ENCODE measurements at regions not wholly inside any gene's neighbourhood (a gene's known extent, or its start where the extent isn't known, plus 50 kb on each side); places are given as distances from the start of the nearest gene placed in this dataset.

DNA sequence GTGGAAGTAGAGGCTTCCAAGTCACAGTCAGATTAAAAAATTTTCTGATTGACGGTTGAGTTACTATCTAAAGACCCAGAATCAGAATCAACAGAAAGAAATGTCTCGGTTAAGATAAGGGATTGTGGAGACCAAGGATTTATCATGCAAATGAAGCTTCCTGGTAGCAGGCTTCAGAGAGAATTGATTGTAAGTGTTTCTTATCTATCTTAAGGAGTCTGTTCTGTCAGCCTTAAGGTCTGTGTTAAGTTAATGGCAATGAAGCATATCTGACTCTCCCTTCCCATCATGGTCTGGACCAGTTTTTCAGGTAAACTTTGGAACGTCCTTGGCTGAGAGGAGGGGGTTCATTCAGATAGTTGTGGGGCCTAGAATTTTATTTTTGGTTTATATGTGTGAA, 780.2 kb downstream of the FAM133A start:
- no peak for DNase-seq (ENCODE audit: low read depth)
- no peak overlapping the region for H3K4me3 ChIP-seq (ENCODE audit: low read length)
- no peak for TF ChIP-seq CTCF (conservative IDR thresholded peaks at IDR 0.05; ENCODE audit: low read depth, low read length)

DNA sequence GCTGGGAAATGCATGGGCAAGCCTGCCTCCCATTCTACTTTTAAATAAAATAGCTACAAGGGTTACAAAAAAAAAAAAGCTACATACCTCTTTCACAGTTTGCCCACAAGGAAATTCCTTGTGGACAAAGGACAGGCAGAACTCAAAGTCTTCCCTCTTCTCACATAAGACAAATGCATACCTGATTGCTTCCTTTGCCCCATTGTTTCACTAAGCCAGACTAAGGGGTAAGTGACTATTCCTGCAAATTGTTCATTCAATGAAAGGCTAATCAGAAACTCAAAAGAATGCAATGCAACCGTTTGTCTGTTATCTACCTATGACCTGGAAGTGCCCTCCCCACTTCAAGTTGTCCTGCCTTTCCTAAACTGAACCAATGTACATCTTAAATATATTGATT, 780.6 kb downstream of the FAM133A start:
- DNase-seq (ENCODE audit: low read depth) = no peak
- no peak overlapping the region for H3K4me3 ChIP-seq (ENCODE audit: low read length)
- TF ChIP-seq CTCF (conservative IDR thresholded peaks at IDR 0.05; ENCODE audit: low read depth, low read length) = no peak

GRCh38 chrX:94455782-94456181, 781.8 kb downstream of the FAM133A start:
- no peak for TF ChIP-seq CTCF (conservative IDR thresholded peaks at IDR 0.05; ENCODE audit: low read depth, low read length)
- no peak overlapping the region for H3K4me3 ChIP-seq (ENCODE audit: low read length)
- no peak for DNase-seq (ENCODE audit: low read depth)

DNA sequence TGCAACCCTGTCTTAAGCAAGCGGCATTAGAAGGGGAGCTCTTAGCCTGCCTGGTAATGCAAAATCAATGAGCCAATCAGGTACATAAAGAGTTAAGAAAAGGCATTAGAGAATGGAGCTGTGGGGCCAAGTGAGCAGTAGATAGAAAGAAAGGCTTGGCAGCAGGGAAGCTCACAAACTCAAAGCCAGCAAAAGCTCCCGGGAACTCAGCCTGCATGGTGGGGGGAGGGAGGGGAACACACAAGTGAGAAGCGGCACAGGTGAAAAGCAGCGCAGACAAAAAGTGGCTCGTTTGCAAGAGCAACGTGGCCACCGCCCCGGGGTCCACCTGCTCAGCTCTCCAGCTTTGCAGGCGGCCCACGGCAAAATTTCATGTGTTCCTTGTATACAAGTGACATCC, 818.5 kb downstream of the FAM133A start:
- TF ChIP-seq CTCF (conservative IDR thresholded peaks at IDR 0.05; ENCODE audit: low read depth, low read length) = no peak

DNA sequence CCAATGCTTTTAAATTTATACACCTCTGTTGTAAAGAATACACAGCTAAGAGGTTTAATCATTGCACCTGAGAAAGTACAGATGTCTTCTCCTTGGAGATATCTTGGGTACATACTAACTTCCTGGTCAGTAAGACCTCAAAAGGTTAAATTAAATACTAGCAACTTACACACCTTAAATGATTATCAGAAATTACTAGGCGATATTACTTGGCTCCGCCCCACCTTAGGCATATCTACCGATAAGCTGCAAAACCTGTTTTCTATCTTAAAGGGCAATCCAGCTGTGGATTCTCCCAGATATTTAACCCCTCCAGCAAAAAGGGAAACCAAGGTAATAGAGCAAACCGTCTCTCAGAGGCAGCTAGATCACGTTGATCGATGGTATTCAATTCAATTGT, 819.4 kb downstream of the FAM133A start:
- no peak for DNase-seq (ENCODE audit: low read depth)
- no peak overlapping the region for H3K4me3 ChIP-seq (ENCODE audit: low read length)
- no peak for TF ChIP-seq CTCF (conservative IDR thresholded peaks at IDR 0.05; ENCODE audit: low read depth, low read length)

More for the DNA sequence above, 818.5 kb downstream of the FAM133A start:
- DNase-seq (ENCODE audit: low read depth) = no peak
- no peak overlapping the region for H3K4me3 ChIP-seq (ENCODE audit: low read length)

DNA sequence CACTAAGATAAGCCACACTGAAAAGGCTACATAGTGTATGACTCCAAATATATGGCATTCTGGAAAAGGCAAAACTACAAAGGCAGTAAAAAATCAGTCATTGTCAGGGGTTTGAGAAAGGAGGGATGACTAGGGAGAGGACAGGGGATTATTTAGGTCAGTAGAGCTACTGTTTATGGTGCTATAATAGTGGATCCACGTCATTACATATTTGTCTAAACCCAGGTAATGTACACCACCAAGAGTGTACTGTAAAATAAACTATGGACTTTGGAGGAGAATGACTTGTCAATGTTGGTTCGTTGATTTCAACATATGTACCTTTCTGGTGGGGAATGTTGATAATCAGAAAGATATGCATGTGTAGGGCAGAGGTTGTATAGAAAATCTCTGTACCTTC, 837.6 kb downstream of the FAM133A start:
- no peak for TF ChIP-seq CTCF (conservative IDR thresholded peaks at IDR 0.05; ENCODE audit: low read depth, low read length)
- DNase-seq (ENCODE audit: low read depth) = no peak

GRCh38 chrX:94515009-94515408, 841.0 kb downstream of the FAM133A start:
- TF ChIP-seq CTCF (conservative IDR thresholded peaks at IDR 0.05; ENCODE audit: low read depth, low read length) = no peak
- no peak for DNase-seq (ENCODE audit: low read depth)
- no peak overlapping the region for H3K4me3 ChIP-seq (ENCODE audit: low read length)

More for the DNA sequence above, 837.6 kb downstream of the FAM133A start:
- H3K4me3 ChIP-seq (ENCODE audit: low read length) = no peak overlapping the region

All from retinal pigment epithelial cell (primary cell).